Trophoblast cell (in vitro differentiated cells and primary cell): ENCODE measurements at regions not wholly inside any gene's neighbourhood (a gene's known extent, or its start where the extent isn't known, plus 50 kb on each side); places are given as distances from the start of the nearest gene placed in this dataset.

Source experiments
- DNase-seq, 2 donors: peaks; one replicate each; pipeline ENCODE4 v3.0.0-alpha.2; 2016
- H2AFZ ChIP-seq: 2 replicates; pipeline ENCODE4 v1.6.1; 2013; ENCODE audit warnings: low read length, moderate library complexity, mild to moderate bottlenecking; ENCODE audit not compliant: insufficient read depth, poor library complexity
- H2AK5ac ChIP-seq: 2 replicates; pipeline ENCODE4 v1.6.1; 2013; ENCODE audit warnings: mild to moderate bottlenecking, low read length
- H2BK120ac ChIP-seq: 2 replicates; pipeline ENCODE4 v1.6.1; 2013; ENCODE audit warnings: low read length, mild to moderate bottlenecking, moderate library complexity; ENCODE audit not compliant: insufficient read depth, poor library complexity
- H2BK12ac ChIP-seq: 2 replicates; pipeline ENCODE4 v1.6.1; 2013; ENCODE audit warnings: mild to moderate bottlenecking, low read length, moderate library complexity
- H2BK5ac ChIP-seq: 2 replicates; pipeline ENCODE4 v1.6.1; 2013; ENCODE audit warnings: low read length, low read depth, moderate library complexity, mild to moderate bottlenecking; ENCODE audit not compliant: poor library complexity
- H3K14ac ChIP-seq: 2 replicates; pipeline ENCODE4 v1.6.1; 2013; ENCODE audit warnings: mild to moderate bottlenecking, low read length
- H3K18ac ChIP-seq: 2 replicates; pipeline ENCODE4 v1.6.1; 2013; ENCODE audit warnings: mild to moderate bottlenecking, low read length
- H3K23ac ChIP-seq: 2 replicates; pipeline ENCODE4 v1.6.1; 2013; ENCODE audit warnings: low read length
- H3K27ac ChIP-seq: 2 replicates; pipeline ENCODE4 v1.5.1; 2013; ENCODE audit warnings: low read depth, mild to moderate bottlenecking, inconsistent platforms, low read length, moderate library complexity
- H3K27me3 ChIP-seq: 2 replicates; pipeline ENCODE4 v1.6.1; 2013; ENCODE audit warnings: inconsistent platforms, mild to moderate bottlenecking, low read length, moderate library complexity; ENCODE audit not compliant: insufficient read depth
- H3K36me3 ChIP-seq, 2 experiments: 1 replicate in 1 of 2; 2 replicates in 1 of 2; pipeline ENCODE4 v1.6.1; 2013; ENCODE audit warnings: low read length in 2 of 2, mild to moderate bottlenecking in 2 of 2, moderate library complexity in 1 of 2; ENCODE audit not compliant: insufficient read depth in 2 of 2, control insufficient read depth in 1 of 2
- H3K4ac ChIP-seq: 2 replicates; pipeline ENCODE4 v1.6.1; 2013; ENCODE audit warnings: low read depth, mild to moderate bottlenecking, low read length, moderate library complexity
- H3K4me1 ChIP-seq, 2 experiments: 1 replicate in 1 of 2; 2 replicates in 1 of 2; pipeline ENCODE4 v1.6.1; 2013; ENCODE audit warnings: low read length in 2 of 2, mild to moderate bottlenecking in 2 of 2, moderate library complexity in 1 of 2; ENCODE audit not compliant: insufficient read depth in 2 of 2, control insufficient read depth in 1 of 2
- H3K4me2 ChIP-seq: 2 replicates; pipeline ENCODE4 v1.6.1; 2013; ENCODE audit warnings: inconsistent platforms, mild to moderate bottlenecking, low read length, moderate library complexity
- H3K4me3 ChIP-seq: 2 replicates; pipeline ENCODE4 v1.5.1; 2013; ENCODE audit warnings: mild to moderate bottlenecking, low read depth, low read length, inconsistent platforms
- H3K79me1 ChIP-seq: one replicate; pipeline ENCODE4 v1.6.1; 2013; ENCODE audit warnings: low read length
- H3K79me2 ChIP-seq: 2 replicates; pipeline ENCODE4 v1.6.1; 2013; ENCODE audit warnings: low read length, mild to moderate bottlenecking; ENCODE audit not compliant: control insufficient read depth, insufficient read depth, poor library complexity
- H3K9ac ChIP-seq: 2 replicates; pipeline ENCODE4 v1.6.1; 2013; ENCODE audit warnings: mild to moderate bottlenecking, low read length
- H3K9me3 ChIP-seq: 2 replicates; pipeline ENCODE4 v1.6.1; 2013; ENCODE audit warnings: low read depth, mild to moderate bottlenecking, control low read depth, inconsistent platforms, low read length; ENCODE audit not compliant: insufficient read depth
- H4K12ac ChIP-seq: 2 replicates; pipeline ENCODE4 v1.6.1; 2013; ENCODE audit warnings: low read depth, mild to moderate bottlenecking, low read length, moderate library complexity
- H4K8ac ChIP-seq: 2 replicates; pipeline ENCODE4 v1.6.1; 2013; ENCODE audit warnings: low read depth, mild to moderate bottlenecking, low read length, moderate library complexity
- H4K91ac ChIP-seq: one replicate; pipeline ENCODE4 v1.6.1; 2013; ENCODE audit warnings: low read depth, mild to moderate bottlenecking, low read length, moderate library complexity
- WGBS: extraction: QIAGEN DNeasy Blood & Tissue Kit; methylation state at CpG from one replicate; pipeline ENCODE4 v1.1.7; 2013; ENCODE audit warnings: missing lambda C conversion rate; ENCODE audit not compliant: insufficient read length, insufficient coverage; ENCODE audit errors: extremely low coverage; 5-methylcytosine and 5-hydroxymethylcytosine counted together

DNA sequence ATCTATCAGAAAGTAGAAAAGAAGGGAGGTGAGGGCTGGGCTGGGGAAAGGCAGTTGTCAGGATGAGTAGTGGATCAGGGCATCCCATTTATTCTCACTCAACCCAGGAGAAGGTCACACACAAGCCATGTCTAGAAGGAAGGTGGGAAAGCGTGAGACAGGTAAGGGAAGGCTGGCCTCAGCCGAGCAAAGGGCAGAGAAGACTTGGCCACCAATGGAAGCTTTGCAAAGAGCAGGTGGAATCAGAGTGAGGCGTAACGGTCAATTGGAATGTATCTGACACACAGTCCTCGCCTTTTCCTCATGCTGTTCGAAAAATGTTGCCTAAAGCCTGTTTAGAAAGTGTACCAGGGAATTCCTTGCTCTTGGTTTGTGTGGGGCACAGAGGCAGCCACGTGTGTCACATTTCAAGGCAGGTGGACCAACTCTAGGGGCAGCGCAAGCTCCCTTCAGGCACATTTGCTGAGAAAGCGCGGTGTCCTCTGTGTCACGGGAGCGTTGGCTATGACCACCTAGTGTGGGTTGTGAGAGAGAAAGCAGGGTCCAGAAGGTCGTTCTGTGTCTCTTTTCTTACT is 118.8 kb upstream of the SPATA13 start:
- H2BK5ac ChIP-seq, result no peak overlapping the region
- WGBS, result no CpG with 5 or more reads among the region's 13 CpGs

DNA sequence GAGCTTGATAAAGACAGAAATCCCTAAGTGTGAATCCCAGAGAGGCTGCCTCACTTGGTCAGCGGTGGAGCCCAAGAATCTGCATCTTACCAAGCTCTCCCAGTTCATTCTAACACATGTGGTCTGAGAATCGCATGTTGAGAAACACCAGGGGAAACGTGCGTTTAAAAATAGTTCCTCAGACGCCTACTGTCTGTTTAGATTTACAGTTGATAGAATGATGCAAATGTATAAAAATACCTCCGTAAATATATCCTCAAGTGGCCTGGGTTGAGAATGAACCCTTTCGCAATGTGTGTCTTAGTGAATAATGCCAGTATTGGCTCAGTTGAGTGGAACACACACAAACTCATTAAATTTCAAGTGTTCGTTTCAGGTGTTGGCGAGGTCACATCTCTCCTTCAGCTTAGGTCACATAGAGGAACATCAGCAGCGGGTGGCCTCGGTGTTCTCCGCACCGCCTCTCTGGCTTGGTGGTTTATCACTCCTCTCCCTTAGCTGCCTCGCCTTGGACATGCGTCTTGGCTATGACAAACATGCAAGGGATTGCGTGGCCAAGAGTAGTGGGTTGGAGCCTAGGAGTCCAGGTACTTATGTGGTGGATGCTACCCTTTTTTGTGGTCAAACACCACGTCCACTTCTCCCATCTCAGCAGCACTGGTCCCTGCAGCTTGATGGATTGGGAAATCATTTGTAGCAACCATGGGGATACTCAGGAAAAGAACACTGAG is 117.6 kb upstream of the SPATA13 start:
- no peaks in the 10 kb centered on the region for H3K79me1 ChIP-seq
- H3K4ac ChIP-seq, result no peak overlapping the region
- H2BK12ac ChIP-seq, result no peak overlapping the region
- H2AFZ ChIP-seq, result no peak overlapping the region
- H3K27ac ChIP-seq, result no peak overlapping the region
- H4K8ac ChIP-seq, result no peak overlapping the region
- H3K27me3 ChIP-seq, result no peaks in the 10 kb centered on the region
- no CpG with 5 or more reads among the region's 17 CpGs for WGBS
- no peak overlapping the region for H3K23ac ChIP-seq
- H4K12ac ChIP-seq, result no peak overlapping the region
- no peak overlapping the region for H3K9ac ChIP-seq
- H3K4me2 ChIP-seq, result no peak overlapping the region
- H3K18ac ChIP-seq, result no peak overlapping the region
- no peaks in the 10 kb centered on the region for H3K9me3 ChIP-seq
- H3K79me2 ChIP-seq, result no peaks in the 10 kb centered on the region
- H2BK5ac ChIP-seq, result no peak overlapping the region
- H3K36me3 ChIP-seq, result no peaks in the 10 kb centered on the region
- peaks cover 0 to 7% of the 10 kb centered on the region in 2 experiments for H3K4me1 ChIP-seq
- H2BK120ac ChIP-seq, result no peak overlapping the region
- H4K91ac ChIP-seq, result no peak overlapping the region
- no peak overlapping the region for H2AK5ac ChIP-seq
- peak in 1 of 2 donors; percentile 19 for DNase-seq
- no peak overlapping the region for H3K4me3 ChIP-seq
- H3K14ac ChIP-seq, result no peak overlapping the region

More for the DNA sequence above, 118.8 kb upstream of the SPATA13 start:
- Histone ChIP-seq H3K27ac (no peak overlapping the region), H3K9me3 (no peaks in the 10 kb centered on the region), H4K91ac (no peak overlapping the region), H2BK12ac (no peak overlapping the region), H3K27me3 (no peaks in the 10 kb centered on the region), H3K4me1 (peaks cover 0 to 7% of the 10 kb centered on the region in 2 experiments), H2AK5ac (no peak overlapping the region), H3K4me3 (no peak overlapping the region), H3K79me1 (no peaks in the 10 kb centered on the region), H2BK120ac (no peak overlapping the region), H3K9ac (no peak overlapping the region), H3K4ac (no peak overlapping the region), H4K8ac (no peak overlapping the region), H3K36me3 (no peaks in the 10 kb centered on the region), H3K23ac (no peak overlapping the region), H3K4me2 (no peak overlapping the region), H3K79me2 (no peaks in the 10 kb centered on the region), H4K12ac (no peak overlapping the region), H3K14ac (no peak overlapping the region), H3K18ac (no peak overlapping the region), H2AFZ (no peak overlapping the region)
- DNase-seq, result no peak

DNA sequence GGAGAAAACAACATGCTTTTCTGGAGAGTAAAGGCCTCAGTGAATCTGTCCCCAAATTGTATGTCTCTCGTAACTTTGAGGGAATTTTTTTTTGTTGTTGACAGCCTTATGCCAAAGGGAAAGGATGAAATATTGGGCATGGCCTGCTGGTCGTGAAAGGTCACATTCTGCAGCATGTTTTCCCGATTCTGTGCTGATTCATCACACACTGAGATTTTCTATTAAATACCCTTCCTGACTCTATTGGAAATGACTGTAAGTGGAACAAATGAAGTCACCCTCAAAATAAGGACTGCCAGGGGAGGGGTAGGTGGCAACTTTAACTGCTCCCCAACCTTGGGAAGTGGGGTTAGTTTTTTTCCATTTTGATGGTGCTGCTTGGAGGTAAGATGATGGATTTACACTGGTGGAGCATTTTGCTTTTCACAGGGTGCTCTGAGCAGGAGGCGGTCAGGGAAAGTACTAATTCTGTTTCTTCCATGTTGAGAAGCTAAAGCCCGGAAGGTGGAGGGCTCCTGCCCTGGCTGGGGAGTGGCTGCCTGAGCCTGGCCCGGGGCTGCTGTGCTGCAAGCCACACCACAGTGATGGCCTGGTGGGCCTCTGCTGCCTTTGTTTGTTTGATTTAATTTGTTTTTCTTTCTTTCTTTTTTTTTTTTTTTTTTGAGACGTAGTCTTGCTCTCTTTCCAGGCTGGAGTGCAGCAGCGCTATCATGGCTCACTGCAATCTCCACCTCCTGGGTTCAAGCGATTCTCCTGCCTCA is 116.8 kb upstream of the SPATA13 start:
- Histone ChIP-seq H3K23ac (no peak overlapping the region), H3K9me3 (no peaks in the 10 kb centered on the region), H2BK120ac (no peak overlapping the region), H3K4me2 (no peak overlapping the region), H3K18ac (no peak overlapping the region), H3K79me2 (no peaks in the 10 kb centered on the region), H3K4ac (no peak overlapping the region), H3K27me3 (no peaks in the 10 kb centered on the region), H3K14ac (no peak overlapping the region), H3K9ac (no peak overlapping the region), H2BK5ac (no peak overlapping the region), H4K91ac (no peak overlapping the region), H3K4me3 (no peak overlapping the region), H3K4me1 (peaks cover 0 to under 1% of the 10 kb centered on the region in 2 experiments), H4K12ac (no peak overlapping the region), H4K8ac (no peak overlapping the region), H2AFZ (no peak overlapping the region), H2AK5ac (no peak overlapping the region), H2BK12ac (no peak overlapping the region), H3K36me3 (no peaks in the 10 kb centered on the region), H3K79me1 (no peaks in the 10 kb centered on the region), H3K27ac (no peak overlapping the region)
- no CpG with 5 or more reads among the region's 9 CpGs for WGBS
- DNase-seq, result peak in 1 of 2 donors; percentile 7

DNA sequence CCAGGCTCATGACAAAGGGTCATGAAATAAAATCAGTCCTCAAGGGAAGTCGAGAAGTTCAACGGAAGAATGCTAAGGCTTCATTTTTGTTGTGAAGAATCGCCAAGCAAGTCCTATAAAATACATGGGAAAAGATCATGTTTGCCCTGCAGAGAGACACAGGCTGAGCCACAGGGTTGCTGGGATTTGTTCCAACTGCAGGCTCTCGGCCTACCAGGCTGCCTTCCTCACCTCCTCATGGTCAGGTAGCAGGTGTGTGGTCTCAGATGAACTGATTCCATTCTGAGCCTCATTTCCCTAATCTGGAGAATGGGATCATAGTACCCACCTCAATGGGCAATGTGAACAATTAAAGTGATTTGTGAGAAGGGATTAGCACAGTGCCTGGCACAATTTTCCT is 114.9 kb upstream of the SPATA13 start:
- Histone ChIP-seq H3K4me3 (no peak overlapping the region), H3K4me1 (no peaks in the 10 kb centered on the region), H4K12ac (no peak overlapping the region), H3K36me3 (no peaks in the 10 kb centered on the region), H3K27me3 (no peaks in the 10 kb centered on the region), H3K18ac (no peak overlapping the region), H2AK5ac (no peak overlapping the region), H3K4ac (no peak overlapping the region), H2AFZ (no peak overlapping the region), H3K79me2 (no peaks in the 10 kb centered on the region), H2BK12ac (no peak overlapping the region), H2BK5ac (no peak overlapping the region), H3K27ac (no peak overlapping the region), H3K9ac (no peak overlapping the region), H4K8ac (no peak overlapping the region), H3K23ac (no peak overlapping the region), H3K4me2 (no peak overlapping the region), H4K91ac (no peak overlapping the region), H2BK120ac (no peak overlapping the region), H3K14ac (no peak overlapping the region), H3K79me1 (no peaks in the 10 kb centered on the region), H3K9me3 (no peaks in the 10 kb centered on the region)
- DNase-seq, result no peak
- WGBS, result no CpG with 5 or more reads among the region's 4 CpGs
